ENCODE measurements at regions not wholly inside any gene's neighbourhood (a gene's known extent, or its start where the extent isn't known, plus 50 kb on each side); places are given as distances from the start of the nearest gene placed in this dataset.

DNA sequence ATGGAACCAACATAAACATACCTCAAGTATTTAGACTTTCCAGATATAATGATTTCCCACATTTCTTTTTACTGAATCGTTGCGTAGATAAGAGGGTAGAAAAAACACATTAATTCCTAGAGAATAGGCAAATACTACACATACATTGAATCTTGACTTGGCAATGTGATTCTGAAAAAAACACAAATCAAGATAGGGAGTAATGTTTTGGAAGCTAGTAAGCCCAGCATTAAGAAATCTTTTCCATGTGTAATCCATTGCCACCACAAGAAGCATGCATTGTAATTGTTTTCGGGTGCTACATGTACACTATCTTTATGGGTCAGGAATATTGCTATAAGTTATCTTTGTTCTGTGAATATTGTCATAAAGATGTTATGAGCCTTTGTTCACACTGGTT is 269.8 kb upstream of the PDGFD start:
- TF ChIP-seq TAF1 (IDR thresholded peaks at IDR 0.05; ENCODE audit: low read depth, low read length) = no peak
- no peak for TF ChIP-seq POLR2AphosphoS5 (IDR thresholded peaks at IDR 0.05; ENCODE audit: low read depth, low read length)
- TF ChIP-seq POLR2A (IDR thresholded peaks at IDR 0.05; ENCODE audit: low read depth, low read length) = no peak
- no peak for TF ChIP-seq SPI1 (IDR thresholded peaks at IDR 0.05; ENCODE audit: low read depth, low read length)
- TF ChIP-seq POU2F2 (IDR thresholded peaks at IDR 0.05; ENCODE audit: low read depth, low read length) = no peak

Data from GM12891 (cell line).